Occipital lobe (tissue), 1 donor: ENCODE measurements at regions not wholly inside any gene's neighbourhood (a gene's known extent, or its start where the extent isn't known, plus 50 kb on each side); places are given as distances from the start of the nearest gene placed in this dataset.
"Not testable (repeated sequence)": the region's sequence is repeated elsewhere in the genome, so short reads cannot be mapped to it uniquely, and the experiment has no call there.

Experiments
- DNase-seq: peaks from one replicate; lab custom pipeline; 2025; lab: John Stamatoyannopoulos, UW

DNA sequence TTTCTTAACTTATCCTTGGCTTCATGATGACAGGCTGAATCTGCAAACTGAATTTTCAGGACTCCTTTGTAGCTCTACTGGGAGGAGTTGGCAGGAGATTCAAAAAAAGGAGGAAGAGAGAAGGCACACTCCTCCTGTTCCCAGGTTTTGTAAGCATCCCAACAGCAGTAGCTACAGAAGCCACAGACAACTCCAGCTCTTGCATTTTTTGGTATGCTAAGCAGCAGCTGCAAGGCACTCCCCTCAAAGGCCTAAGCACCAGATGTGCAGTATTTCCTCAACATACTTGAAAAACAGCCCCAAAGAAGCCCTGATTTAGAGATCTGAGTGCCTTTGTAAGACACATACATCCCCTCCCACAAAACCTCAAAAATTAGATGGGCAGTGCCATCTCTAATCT lies 328.6 kb upstream of the SYNCRIP start:
- no peak for DNase-seq

DNA sequence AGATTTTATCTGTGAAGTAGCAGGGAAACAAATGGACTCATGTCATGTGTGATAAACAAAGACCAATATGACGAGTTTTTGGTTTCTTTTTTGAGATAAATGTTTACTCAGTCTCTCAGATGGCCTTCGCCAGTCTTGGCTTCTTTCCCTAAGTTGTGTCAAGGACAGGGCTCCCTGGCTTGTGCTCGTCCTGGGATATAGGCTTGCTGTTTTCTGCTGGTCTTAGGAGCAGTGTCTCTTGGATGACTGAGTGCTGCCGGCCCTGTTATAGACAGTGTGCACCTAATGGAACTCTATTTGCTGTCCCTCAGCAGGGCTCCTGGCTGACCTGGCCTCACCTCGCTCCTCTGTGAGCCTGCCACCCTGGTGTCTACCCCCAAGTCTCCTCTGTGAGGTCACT lies 324.1 kb upstream of the SYNCRIP start:
- DNase-seq, result no peak

DNA sequence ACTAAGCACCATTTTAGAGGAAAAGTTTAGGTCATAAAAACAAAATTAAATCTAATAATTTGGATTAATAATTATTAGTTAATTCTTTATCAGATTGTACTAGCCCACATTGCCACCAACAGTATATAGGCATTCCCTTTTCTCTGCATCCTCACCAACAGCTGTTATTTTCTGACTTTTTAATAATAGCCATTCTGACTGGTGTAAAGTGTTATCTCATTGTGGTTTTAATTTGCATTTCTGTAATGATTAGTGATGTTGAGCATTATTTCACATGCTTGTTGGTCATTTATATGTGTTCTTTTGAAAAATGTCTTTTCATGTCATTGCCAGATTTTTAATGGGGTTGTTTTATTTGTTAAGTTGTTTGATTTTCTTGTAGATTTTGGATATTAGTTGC lies 319.1 kb upstream of the SYNCRIP start:
- DNase-seq, result no peak

DNA sequence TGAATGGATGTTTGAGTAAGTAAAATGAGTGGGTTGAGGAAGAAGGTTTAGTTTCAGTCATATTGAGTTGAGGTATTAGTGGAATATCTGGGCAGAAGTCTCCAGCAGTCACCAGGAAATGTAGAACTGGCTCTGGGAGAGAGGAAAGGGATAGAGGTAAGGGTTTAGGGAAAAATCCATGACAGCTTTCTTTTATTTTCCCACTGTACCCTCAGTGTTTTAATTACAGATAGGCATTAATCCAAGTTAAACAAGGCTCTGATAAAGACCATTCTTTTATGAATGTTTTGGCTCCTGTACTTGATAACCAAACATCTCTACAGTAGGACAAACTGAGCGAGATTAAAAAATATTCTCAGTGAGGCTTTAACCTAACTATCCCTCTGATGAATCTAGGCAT lies 318.4 kb upstream of the SYNCRIP start:
- no peak for DNase-seq

DNA sequence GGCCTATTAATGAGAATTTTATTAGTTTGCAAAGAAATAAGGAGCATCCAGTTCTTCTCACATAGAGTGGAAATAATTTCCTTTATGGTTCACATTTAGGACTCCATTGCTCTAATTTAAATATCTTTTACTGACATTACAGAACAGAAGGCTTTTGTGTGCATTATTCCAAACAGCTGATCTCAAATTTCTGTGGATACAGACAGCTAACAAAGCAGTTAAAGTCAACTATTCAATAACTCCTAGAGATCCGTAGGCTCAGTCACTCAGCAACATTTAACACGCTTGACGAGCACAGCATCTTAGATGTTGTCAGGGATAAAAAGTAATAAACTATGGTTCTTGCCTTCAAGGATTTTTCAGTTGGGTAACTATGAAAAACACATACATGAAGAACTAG lies 305.8 kb upstream of the SYNCRIP start:
- no peak for DNase-seq

DNA sequence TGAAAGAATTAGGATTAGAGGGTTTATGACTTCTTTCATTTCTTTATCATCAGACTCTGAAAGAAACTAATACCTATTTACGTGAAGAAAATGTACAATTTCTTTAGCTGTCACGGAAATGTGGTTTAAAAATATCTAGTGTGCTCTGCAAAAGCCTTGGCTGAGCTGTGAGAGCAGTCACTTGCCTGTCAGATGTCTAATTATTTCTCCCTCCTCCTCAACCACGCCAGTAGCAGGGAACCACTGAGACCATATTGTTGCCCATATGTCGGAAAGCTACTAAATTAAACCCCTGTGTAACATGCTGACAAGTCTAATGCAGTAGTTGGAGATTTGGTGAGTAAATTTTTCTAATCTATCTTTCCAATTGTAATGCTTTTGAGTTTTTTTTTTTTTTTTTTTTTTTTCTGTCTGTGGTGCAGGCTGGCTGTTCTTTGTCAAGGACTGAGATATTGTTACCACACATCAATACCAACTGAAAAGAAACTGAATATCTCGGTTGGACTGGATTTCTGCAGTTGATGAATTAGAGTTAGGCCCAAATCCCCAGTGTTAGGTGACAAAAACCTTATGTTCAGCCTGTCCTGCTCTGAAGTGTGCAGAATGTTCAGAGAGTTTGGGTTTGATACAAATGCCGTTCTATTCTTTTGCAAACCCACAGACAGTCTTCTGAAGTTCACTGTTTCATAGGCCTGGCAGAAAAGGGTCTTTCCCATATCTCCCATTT lies 302.9 kb upstream of the SYNCRIP start:
- DNase-seq, result peak; percentile 2

DNA sequence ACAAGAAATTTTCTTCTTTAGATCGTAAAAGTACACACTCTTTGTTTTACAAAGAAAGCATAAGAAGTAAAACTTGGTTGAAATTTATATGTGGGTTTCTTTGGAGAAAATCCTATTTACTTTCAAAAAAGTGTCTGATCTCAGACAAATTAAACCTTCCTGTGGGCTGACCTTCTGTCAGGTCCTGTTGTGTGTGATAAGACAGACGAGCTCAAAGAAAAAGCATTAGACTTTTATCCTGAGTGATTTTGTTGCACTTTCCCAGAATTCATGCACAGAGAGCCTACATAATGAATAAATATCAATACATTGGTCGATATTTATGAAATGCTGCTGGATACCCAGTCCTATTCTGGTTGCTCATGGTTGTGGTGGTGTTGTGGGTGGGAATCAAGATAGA lies 302.1 kb upstream of the SYNCRIP start:
- DNase-seq, result no peak

DNA sequence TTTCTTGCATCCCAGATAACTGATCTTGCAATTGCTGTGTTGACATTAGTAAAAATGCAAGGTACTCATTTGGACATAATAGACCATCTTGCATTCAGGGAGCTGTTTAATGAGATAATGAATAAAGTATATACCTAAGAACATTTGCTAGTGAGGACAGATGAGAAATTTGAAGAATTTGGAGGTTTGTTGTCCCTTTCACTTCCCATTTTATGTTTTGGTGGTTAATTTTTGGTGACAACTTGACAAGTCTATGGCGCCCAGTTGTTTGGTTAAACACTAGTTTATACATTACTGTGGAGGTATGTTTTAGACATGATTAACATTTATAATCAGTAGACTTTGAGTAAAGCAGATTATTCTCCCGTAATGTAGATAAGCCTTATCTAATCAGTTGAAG lies 300.2 kb upstream of the SYNCRIP start:
- DNase-seq, result no peak

DNA sequence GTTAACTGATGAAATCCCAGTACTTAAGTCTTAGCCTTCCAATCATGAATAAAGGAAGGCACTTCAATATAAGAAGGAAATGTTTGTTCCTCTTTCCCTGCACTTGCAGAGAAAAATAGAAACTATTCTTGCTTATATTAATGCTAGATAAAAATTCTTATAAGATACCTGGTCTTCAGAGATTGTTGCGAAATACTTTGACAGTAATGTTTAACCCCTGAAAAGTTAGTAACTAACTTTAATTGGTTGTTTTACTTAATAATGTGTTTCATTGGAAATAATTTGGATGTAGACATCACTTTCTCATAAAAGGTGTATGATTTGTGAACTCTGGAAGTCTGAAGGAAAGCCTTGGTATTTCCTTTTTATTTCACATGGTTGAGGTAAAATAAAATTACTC lies 294.2 kb upstream of the SYNCRIP start:
- DNase-seq, result no peak

DNA sequence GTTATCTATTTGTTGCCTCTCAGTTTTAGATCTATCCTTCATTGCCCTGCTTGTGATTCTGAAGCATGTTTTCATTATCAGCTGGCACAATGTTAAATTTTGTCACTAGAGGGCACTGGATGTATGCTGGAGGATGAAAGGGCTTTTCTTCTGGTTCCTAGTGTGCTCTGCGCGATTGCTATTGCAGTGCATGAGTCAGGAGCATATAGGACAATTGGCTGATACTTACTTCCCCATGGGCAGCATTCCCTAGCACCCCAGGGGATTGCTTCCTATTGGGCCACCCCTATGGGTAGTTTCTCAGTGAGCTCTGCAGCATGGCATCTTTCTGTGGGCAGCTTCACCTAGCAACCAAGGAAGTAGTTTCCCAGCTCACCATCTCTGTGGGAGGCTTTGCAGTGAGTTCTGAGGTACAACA lies 280.3 kb upstream of the SYNCRIP start:
- DNase-seq, result peak; percentile 24

DNA sequence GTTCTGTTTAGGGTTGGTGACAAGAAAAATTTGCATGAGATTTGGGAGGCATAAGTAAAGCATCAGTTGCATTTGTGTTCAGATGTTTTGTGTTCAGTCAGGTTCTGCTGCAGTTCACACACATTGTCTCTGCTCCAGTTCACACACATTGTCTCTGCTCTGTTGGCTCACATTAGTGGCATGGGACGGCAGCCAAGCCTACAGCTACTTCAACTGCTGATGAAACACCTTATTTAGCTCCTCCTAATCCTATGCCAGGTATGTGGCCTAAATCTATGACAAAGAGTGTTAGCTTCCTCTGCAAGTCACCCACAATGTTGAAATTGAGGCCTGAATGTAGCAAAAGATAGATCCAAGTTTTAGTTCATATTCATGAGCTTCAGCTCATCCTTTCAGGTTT lies 278.1 kb upstream of the SYNCRIP start:
- peak; percentile 2 for DNase-seq

DNA sequence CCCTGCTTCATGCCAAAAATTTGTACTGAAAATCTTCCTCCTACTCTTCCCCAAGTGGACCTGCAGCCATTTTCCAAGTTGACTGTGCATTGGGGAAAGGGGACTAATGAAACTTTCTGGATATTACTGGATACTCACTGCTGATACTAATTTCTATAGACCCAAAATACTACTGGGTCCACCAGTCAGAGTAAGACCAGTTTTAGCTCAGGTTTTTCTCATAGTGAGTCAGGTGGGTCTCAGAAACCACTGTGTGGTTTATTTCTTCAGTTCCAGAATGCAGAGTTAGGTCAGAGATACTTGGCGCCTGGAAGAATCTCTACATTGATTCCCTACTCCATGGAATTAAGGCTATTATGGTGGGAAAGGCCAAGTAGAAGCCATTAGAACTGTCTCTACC lies 274.8 kb upstream of the SYNCRIP start:
- DNase-seq, result no peak

DNA sequence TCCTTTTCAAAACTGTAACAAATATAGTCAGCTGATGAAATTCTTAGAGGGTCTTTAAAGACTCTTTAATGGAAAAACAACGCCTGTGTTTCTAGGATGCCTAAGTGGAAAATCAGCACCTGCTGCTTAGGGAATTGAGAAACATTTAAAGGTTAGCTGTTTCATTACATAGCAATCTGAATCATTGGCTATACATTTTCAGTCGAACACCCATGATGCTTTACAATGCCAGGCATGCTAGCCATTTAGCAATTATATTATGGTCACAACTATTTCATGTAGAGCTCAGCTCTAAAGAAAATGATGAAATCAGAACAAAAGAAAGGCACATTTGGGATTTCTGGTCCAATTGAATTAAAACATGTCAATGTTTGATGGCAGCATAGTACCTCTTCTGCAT lies 270.3 kb upstream of the SYNCRIP start:
- no peak for DNase-seq

DNA sequence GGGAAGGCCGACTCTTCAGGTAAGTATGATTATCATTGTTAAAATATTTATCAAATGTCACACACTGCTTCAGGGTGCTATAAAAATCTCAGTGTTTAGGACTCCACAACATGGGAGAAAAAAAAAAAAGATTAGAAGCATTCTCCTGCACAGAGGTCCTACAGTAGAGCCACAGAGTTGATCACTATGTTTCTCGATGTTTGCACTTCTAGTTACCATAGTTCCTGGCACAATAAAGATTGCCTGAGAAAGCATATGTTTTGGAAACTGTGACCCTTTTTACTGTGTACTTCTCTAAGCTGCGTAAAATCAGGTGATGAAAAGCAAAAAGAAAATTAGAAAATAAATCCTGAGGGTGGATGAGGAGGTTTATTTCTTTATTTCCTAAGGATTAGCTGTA lies 269.9 kb upstream of the SYNCRIP start:
- DNase-seq, result no peak

DNA sequence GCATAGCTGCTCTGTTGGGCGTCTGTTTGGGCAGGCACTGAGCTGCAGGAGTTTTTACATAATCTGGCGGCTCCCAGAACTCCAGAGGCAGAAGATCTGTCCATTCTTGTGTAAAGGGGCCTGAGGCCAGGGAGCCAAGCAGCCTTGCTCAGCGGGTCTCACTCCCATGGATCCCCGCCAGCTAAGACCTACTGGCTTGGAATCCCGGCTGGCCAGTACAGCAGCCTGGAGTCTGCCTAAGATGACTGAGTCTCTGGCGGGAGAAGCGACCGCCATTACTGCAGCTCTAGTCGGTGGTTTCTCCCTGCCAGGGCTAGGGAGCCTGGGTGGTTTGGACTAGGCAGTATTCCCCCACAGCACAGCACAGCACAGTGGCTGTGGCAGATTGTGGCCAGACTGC lies 268.4 kb upstream of the SYNCRIP start:
- no peak for DNase-seq

DNA sequence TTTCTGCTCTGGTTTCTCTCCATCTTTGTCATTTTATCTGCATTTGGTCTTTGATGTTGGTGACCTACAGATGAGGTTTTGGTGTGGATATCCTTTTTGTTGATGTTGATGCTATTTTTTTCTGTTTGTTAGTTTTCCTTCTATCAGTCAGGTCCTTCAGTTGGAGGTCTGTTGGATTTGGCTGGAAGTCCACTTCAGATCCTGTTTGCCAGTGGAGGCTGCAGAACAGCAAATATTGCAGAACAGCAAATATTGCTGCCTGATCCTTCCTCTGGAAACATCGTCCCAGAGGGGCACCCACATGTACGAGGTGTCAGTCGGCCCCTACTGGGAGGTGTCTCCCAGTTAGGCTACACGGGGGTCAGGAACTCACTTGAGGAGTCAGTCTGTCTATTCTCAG lies 265.4 kb upstream of the SYNCRIP start:
- not testable (repeated sequence) for DNase-seq

DNA sequence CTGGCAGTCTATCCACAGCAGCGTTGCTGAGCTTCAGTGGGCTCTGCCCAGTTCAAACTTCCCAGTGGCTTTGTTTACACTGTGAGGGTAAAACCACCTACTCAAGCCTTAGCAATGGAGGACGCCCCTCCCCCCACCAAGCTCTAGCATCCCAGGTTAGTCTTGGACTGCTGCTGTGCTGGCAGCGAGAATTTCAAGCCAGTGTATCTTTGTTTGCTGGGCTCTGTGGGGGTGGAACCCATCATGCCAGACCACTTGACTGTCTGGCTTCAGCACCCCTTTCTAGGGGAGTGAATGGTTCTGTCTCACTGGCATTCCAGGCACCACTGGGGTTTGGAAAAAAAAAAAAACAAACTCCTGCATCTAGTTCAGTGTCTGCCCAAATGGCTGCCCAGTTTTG lies 249.7 kb upstream of the SYNCRIP start:
- no peak for DNase-seq

DNA sequence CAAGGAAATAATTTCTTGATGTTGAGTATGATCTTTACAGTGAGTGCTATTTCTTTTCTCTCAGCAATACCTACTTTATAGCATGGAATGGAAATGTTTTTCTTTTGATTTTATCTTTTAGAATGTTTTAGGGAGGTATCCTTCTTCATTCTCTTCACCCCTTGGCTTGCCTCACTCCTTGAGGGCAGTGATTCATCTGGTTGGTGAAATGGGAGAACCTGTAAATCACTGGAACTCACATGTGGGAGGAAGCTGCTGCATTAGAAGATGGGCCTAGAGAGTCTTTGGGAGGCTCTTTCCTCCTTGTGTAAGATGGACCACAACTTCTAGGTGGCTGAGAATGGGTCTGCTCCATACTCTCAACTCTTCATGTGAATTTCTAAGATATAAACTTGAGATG lies 244.8 kb upstream of the SYNCRIP start:
- no peak for DNase-seq

DNA sequence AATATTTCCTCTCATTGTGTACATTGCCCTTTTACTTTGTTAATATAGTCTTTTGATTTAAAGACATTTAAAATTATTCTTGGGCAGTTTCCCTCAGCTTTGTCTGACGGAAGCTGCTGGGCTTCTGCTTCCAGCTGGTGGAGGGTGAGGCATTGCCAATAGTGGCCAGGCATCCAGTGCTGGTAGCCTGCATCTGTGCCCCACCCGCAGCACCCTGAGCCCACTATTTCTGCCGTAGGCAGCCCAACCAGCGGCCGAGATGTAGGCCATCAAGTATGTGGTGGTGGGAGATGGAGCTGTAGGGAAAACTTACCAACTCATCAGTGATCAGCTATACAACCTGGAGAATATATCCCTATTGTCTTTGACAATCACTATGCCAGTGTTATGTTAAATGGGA lies 226.0 kb upstream of the SYNCRIP start:
- DNase-seq, result no peak

DNA sequence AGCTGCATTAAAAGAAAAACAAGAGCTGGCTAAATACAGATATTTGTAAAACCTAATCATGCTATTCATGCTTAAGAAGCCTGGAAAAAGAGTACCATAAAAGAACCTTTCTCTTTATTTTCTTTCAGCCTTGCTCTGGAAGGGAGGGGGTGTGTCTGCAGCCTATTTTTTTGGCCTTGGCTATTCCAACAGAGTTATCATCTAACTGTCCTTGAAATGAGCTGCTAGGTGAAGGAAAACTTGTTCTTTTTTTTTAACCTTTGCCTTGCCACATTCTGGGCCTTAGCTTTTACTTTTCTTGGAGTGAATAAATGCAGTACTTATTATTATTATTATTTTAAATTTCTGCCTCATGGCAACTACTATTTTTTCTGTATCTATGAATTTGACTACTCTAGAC lies 224.9 kb upstream of the SYNCRIP start:
- no peak for DNase-seq

DNA sequence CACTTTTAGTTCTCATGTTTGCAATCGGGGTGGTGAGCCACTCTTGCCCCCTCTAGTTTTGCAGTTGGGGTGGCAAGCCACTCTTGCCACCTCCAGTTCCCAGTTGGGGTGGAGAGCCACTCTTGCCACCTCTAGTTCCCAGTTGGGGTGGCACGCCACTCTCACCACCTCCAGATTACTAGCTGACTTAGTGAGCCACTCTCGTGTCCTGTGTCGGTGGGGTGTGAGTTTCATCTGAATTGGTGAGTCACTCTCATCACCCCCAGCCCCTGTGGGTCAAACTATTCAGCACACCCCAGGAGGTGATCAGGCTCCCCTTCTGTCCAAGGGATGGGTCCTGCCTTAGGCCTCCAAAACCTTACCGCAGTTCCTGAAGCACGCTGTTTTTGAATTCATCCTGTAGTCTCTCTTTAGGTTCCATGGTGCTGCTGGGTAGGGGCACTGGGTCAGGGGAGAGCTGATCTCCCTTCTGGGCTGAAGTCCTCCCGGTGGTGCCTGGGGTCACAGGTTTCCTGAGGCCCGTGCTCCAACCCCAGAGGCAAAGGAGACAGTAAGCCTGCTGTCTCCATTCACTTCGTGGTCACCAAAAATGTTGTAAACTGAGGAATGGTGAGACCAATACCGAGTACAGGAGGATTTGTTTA lies 224.2 kb upstream of the SYNCRIP start:
- DNase-seq, result no peak

DNA sequence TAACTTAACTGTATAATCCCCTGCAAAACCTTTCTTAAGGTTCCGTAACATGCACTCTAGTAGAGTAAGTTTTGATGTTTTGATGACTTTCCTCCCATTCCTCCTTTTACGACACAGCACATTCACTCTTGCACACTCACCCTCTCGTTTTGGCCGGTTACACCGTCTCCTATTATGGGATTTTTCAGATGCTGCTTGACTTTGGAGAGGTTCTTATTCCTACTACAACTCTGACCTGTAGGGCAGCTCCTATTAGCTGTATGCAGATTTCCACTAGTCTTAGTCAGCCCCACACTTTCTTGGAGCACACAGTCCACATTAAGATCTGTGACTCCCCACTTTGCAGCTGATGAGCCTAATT lies 223.7 kb upstream of the SYNCRIP start:
- DNase-seq, result no peak
